Prostate gland (tissue), 2 donors: ENCODE measurements at regions not wholly inside any gene's neighbourhood (a gene's known extent, or its start where the extent isn't known, plus 50 kb on each side); places are given as distances from the start of the nearest gene placed in this dataset.

Source experiments
- POLR2AphosphoS5 ChIP-seq: sonication (generic); formaldehyde crosslinking; IDR thresholded peaks from one replicate; pipeline ENCODE4 v1.6.1; 2017; ENCODE audit warnings: antibody characterized with exemption
- TF ChIP-seq, protein P1 (sequence below), 4 experiments: fragments of 200-600 bp in 2 of 4; fragments of 450-650 bp in 2 of 4; sonication (generic) in 2 of 4; IDR thresholded peaks; 1 replicate in 3 of 4; 2 replicates in 1 of 4; pipeline ENCODE4 v1.5.1; 2016 to 2019; ENCODE audit warnings: antibody characterized with exemption in 4 of 4, mild to moderate bottlenecking in 2 of 4, moderate library complexity in 2 of 4

DNA sequence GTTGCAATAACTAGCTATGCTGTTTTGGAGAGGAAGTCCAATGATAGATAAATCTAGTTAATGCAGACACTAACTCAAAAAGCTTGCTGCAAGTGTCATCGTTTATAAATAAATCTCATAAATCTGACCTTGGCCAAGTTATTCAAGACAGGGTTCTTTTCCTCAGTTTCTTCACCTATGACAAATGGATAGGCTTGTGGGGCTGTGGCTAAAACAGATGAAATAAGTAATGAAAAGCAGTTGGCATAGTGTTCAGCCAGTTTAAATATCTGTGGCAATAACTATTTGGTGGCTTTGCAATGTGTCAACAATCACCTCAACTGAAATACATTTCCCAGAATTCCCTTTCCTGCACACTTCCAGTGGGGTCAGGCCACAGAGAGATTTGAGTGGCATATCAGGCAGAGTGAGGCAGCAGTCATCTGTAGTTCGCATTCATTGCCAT is 169.9 kb downstream of the DYRK2 start:
- TF ChIP-seq, protein P1, sequence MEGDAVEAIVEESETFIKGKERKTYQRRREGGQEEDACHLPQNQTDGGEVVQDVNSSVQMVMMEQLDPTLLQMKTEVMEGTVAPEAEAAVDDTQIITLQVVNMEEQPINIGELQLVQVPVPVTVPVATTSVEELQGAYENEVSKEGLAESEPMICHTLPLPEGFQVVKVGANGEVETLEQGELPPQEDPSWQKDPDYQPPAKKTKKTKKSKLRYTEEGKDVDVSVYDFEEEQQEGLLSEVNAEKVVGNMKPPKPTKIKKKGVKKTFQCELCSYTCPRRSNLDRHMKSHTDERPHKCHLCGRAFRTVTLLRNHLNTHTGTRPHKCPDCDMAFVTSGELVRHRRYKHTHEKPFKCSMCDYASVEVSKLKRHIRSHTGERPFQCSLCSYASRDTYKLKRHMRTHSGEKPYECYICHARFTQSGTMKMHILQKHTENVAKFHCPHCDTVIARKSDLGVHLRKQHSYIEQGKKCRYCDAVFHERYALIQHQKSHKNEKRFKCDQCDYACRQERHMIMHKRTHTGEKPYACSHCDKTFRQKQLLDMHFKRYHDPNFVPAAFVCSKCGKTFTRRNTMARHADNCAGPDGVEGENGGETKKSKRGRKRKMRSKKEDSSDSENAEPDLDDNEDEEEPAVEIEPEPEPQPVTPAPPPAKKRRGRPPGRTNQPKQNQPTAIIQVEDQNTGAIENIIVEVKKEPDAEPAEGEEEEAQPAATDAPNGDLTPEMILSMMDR (IDR thresholded peaks at IDR 0.05), result no peak
- no peak for TF ChIP-seq POLR2AphosphoS5
